ENCODE measurements at regions not wholly inside any gene's neighbourhood (a gene's known extent, or its start where the extent isn't known, plus 50 kb on each side); places are given as distances from the start of the nearest gene placed in this dataset.

DNA sequence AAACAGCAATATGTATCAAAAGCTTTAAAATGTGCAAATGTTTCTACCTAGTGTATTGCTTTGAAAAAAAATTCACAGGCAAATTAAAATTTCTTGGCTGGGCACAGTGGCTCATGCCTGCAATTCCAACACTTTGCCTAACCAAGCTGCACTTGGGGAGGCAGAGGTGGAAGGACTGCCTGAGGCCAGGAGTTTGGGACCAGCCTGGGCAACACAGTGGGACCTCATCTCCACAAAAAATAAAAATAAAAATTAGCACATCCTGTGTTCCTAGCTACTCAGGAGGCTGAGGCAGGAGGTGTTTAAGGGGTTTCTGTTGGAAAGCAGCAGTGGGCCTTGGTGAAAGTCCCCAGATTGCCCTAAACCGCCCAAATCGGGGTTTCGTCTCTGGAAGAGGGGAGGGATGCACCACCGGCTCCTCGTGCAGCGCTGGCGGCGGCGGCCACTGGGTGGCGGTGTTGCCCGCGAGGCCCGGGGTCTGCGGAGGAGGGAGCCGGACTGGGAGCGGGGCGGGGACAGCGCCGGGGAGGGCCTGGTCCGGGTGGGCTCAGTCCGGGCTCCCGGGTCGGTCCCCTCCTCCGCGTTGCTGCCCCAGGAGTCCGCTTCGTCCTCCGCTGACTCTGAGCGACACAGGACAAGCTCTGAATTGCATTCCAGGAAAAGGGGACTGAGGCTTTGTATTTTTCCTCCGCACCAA, 265.6 kb downstream of the AACS start:
- H3K27ac ChIP-seq: no peak overlapping the region
- DNase-seq: peak; percentile 72
- peaks cover 18% of the 10 kb centered on the region for H3K27me3 ChIP-seq (ENCODE audit: insufficient read depth, low read depth, severe bottlenecking)
- TF ChIP-seq, protein P1, sequence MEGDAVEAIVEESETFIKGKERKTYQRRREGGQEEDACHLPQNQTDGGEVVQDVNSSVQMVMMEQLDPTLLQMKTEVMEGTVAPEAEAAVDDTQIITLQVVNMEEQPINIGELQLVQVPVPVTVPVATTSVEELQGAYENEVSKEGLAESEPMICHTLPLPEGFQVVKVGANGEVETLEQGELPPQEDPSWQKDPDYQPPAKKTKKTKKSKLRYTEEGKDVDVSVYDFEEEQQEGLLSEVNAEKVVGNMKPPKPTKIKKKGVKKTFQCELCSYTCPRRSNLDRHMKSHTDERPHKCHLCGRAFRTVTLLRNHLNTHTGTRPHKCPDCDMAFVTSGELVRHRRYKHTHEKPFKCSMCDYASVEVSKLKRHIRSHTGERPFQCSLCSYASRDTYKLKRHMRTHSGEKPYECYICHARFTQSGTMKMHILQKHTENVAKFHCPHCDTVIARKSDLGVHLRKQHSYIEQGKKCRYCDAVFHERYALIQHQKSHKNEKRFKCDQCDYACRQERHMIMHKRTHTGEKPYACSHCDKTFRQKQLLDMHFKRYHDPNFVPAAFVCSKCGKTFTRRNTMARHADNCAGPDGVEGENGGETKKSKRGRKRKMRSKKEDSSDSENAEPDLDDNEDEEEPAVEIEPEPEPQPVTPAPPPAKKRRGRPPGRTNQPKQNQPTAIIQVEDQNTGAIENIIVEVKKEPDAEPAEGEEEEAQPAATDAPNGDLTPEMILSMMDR (IDR thresholded peaks at IDR 0.05; ENCODE audit: low read depth, low read length): peak; percentile 92
- peak overlapping the region; percentile 47 for H3K4me3 ChIP-seq (ENCODE audit: low read depth, low read length)
- no peaks in the 10 kb centered on the region for H3K36me3 ChIP-seq
- H3K9me3 ChIP-seq (ENCODE audit: severe bottlenecking): peaks cover 6% of the 10 kb centered on the region

DNA sequence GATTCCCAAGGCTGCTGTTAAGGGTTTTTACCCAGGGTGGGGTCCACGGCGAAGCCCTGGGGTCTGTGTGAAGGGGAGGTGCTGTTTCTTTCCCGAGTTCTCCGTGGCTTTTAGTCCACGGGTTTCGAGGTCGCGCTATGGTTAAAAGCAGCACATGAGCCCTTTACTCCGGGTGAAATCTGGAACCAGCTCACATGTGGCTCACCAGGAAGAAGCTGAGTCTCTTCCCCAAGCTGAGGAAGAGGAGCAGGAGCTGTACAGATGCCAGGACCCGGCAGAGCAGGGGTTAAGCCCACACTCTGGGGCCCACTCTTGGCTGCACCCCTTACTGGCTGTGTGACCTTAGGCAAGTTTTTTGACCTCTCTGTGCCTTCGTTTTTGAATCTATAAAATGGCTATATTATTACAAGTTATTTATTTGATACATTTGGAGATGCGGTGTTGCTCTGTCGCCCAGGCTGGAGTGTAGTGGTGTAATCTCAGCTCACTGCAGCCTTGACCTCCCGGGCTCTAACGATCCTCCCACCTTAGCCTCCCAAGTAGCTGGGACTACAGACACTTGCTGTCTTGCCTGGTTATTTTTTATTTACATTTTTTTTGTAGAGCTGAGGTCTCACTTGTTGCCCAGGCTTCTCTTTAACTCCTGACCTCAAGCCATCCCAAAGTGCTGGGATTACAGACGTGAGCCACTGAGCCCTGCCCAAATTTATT, 266.3 kb downstream of the AACS start:
- Histone ChIP-seq H3K27ac (no peak overlapping the region), H3K4me3 (ENCODE audit: low read depth, low read length) (peak overlapping the region; percentile 47), H3K36me3 (no peaks in the 10 kb centered on the region), H3K9me3 (ENCODE audit: severe bottlenecking) (peaks cover 6% of the 10 kb centered on the region), H3K27me3 (ENCODE audit: insufficient read depth, low read depth, severe bottlenecking) (peaks cover 21% of the 10 kb centered on the region)
- DNase-seq: no peak
- TF ChIP-seq, protein P1 (IDR thresholded peaks at IDR 0.05; ENCODE audit: low read depth, low read length): no peak

DNA sequence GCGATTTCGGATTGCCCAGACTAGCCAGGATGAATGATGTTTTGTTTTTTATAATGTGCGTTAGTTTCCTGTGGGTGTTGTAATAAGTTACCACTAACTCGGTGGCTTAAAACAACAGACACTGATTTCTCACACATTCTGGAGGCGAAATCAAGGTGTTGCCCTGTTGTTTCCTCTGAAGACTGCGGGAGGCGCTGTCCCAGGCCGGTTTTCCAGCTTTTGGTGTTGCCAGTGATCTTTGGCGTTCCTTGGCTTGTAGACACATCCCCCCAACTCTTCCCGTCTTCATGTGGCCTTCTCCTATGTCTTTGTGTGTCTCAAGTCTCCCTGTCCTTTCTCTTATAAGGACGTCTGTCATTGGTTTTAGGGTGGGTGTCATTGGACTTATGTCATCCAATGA, 267.7 kb downstream of the AACS start:
- TF ChIP-seq, protein P1 (IDR thresholded peaks at IDR 0.05; ENCODE audit: low read depth, low read length): peak; percentile 58
- Histone ChIP-seq H3K4me3 (ENCODE audit: low read depth, low read length) (no peak overlapping the region), H3K9me3 (ENCODE audit: severe bottlenecking) (peaks cover 6% of the 10 kb centered on the region), H3K27me3 (ENCODE audit: insufficient read depth, low read depth, severe bottlenecking) (peaks cover 26% of the 10 kb centered on the region), H3K36me3 (no peaks in the 10 kb centered on the region), H3K27ac (no peak overlapping the region)
- no peak for DNase-seq

DNA sequence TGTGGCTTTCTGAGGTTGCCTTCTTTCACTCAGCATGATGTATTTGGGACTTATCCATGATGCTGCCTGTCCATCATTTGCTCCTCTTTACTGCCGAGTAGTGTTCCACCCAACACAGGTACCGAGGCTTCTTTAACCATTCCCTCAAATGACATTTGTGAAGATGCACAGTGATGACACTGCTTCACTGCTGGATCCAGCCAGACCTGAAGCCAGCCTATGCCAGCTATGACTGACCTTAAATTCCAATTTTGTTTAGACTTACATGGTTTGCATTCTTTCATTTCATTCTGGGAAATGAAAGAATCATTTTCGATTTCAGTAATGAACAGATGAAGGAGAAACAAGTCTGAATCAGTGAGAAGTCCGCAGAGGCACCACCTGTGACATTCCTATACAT, 271.0 kb downstream of the AACS start:
- peaks cover 3% of the 10 kb centered on the region for H3K9me3 ChIP-seq (ENCODE audit: severe bottlenecking)
- H3K36me3 ChIP-seq: no peaks in the 10 kb centered on the region
- no peak overlapping the region for H3K4me3 ChIP-seq (ENCODE audit: low read depth, low read length)
- H3K27me3 ChIP-seq (ENCODE audit: insufficient read depth, low read depth, severe bottlenecking): peaks cover 37% of the 10 kb centered on the region
- TF ChIP-seq, protein P1 (IDR thresholded peaks at IDR 0.05; ENCODE audit: low read depth, low read length): no peak
- no peak overlapping the region for H3K27ac ChIP-seq
- DNase-seq: no peak

DNA sequence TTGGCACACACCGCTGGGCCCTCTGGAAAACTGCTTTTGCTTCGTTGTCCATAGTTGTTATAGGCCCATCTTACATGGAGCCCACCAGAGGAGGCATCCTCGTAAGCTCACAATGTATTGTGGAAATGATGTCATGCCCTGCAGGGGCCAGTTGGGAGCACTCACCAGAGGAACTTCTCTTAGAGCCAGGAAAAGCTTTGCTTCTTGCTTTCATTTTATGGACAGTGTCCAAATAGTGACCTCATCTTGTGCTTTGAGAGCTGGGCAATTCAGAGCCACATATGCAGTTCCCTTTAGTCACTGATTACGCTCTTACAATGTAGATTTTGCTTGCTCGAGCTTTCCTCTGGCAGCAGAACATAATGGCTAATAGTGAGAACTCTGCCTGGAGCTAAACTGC, 275.6 kb downstream of the AACS start:
- peaks cover 38% of the 10 kb centered on the region for H3K27me3 ChIP-seq (ENCODE audit: insufficient read depth, low read depth, severe bottlenecking)
- TF ChIP-seq, protein P1 (IDR thresholded peaks at IDR 0.05; ENCODE audit: low read depth, low read length): no peak
- no peak for DNase-seq
- H3K36me3 ChIP-seq: no peaks in the 10 kb centered on the region
- H3K9me3 ChIP-seq (ENCODE audit: severe bottlenecking): no peaks in the 10 kb centered on the region
- no peak overlapping the region for H3K4me3 ChIP-seq (ENCODE audit: low read depth, low read length)
- no peak overlapping the region for H3K27ac ChIP-seq
